Mammary epithelial cell (primary cell): ENCODE measurements at regions not wholly inside any gene's neighbourhood (a gene's known extent, or its start where the extent isn't known, plus 50 kb on each side); places are given as distances from the start of the nearest gene placed in this dataset.

Experiments used
- CTCF ChIP-seq, 2 donors: IDR thresholded peaks in 1 of 2; conservative IDR thresholded peaks in 1 of 2; 2 replicates each; pipeline ENCODE4 v1.5.1; 2011 to 2012; ENCODE audit warnings: inconsistent platforms in 2 of 2, low read length in 2 of 2, mild to moderate bottlenecking in 2 of 2, control low read depth in 1 of 2, low read depth in 1 of 2; ENCODE audit not compliant: insufficient read depth in 1 of 2; ENCODE audit errors: extremely low read depth in 1 of 2
- EZH2 ChIP-seq: IDR thresholded peaks from 2 replicates; pipeline ENCODE4 v1.6.1; 2012; ENCODE audit warnings: low read length, inconsistent platforms, borderline replicate concordance

- TF ChIP-seq CTCF (conservative IDR thresholded peaks at IDR 0.05 in 1 of 2, IDR thresholded peaks at IDR 0.05 in 1 of 2; ENCODE audit: extremely low read depth in 1 of 2, insufficient read depth in 1 of 2, low read depth in 1 of 2, low read length in 2 of 2) (no peak), EZH2 (no peak)
Observed at GRCh38 chr3:8070011-8070410, 431.6 kb upstream of the LMCD1 start.
